Central memory CD4-positive, alpha-beta T cell (primary cell): ENCODE measurements at regions not wholly inside any gene's neighbourhood (a gene's known extent, or its start where the extent isn't known, plus 50 kb on each side); places are given as distances from the start of the nearest gene placed in this dataset.
"Not testable (repeated sequence)": the region's sequence is repeated elsewhere in the genome, so short reads cannot be mapped to it uniquely, and the experiment has no call there.

ENCODE experiments used
- DNase-seq: peaks from one replicate; pipeline ENCODE4 v3.0.0; 2022

DNA sequence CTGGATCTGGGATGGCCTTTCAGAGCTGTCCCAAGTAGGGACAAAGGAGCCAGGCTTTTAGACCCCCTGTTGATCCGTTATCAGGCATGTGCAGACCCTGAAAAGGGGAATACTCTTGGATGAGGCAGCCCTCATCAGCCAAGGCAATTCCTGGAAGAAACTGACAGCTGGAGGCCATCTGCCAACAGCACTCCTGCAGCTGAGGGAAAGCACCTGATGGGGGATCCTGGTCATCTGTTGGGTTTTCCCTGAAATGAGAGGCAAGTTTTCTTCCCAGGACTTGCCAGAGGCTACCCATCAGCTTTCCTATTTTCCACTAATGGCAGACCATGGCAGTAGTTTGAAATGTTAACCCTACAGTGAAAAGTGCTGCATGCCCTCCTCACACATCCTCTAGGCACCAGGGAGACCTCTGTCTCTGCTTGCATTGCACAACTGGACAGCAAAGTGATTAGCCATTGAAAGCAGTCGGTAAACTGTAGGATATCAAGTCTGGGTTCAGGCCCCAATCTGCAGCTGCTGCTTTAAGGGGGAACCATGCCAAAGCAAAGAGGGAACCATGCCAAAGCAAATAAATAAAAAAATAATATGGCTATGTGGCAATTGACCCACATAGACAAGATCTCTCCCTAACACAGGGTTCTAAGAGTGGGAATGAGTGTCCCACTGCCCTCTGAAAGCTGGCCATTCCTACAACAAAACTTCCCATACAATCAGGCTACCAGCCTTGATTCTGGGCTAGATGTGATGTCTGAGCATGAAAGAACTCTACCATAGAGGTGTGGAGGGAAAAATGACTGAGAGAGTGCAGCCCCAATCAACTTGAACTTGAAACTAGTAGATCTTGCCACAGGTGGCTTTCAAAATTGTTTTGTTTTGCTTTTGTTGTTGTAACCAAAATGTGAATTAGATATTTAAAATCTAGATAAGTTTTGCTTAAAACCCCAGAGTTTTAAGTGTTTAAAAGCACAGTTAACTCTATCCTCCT lies 232.0 kb upstream of the STT3B start:
- no peak for DNase-seq

DNA sequence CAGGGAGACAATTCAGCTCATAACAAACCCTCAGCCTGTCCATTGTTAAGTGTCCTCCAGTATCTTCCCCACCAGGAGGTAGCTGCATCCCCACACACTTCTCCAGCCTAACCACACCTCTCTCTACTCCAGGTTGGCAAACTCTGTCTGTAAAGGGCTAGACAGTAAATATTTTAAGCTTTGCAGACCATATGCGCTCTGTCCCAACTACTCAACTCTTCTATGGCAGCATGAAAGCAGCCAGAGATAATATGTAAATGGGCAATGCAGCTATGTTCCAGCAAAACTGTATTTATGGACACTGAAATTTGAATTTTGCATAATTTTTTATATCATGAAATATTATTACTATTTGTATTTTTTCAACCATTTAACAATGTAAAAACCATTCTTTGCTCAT lies 230.4 kb upstream of the STT3B start:
- DNase-seq = no peak

DNA sequence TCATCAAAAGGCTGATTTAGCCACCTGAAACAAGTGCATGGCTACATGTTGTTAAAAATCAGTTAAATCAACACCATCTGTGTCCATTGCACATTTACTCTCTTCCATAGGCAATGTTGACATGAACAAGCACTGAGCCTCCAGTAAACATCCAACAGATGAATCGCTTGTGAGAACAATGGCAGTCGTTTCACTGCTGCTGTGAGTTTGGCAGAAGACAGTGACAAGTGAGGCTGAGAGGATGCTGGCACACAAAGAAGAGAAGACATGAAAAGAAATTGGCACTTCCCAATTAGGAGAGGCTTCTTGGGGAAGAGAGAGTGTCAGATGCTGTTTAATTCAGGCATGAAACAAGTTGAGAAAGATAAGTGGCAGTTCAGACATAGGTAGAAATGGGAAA lies 227.4 kb upstream of the STT3B start:
- DNase-seq = no peak

DNA sequence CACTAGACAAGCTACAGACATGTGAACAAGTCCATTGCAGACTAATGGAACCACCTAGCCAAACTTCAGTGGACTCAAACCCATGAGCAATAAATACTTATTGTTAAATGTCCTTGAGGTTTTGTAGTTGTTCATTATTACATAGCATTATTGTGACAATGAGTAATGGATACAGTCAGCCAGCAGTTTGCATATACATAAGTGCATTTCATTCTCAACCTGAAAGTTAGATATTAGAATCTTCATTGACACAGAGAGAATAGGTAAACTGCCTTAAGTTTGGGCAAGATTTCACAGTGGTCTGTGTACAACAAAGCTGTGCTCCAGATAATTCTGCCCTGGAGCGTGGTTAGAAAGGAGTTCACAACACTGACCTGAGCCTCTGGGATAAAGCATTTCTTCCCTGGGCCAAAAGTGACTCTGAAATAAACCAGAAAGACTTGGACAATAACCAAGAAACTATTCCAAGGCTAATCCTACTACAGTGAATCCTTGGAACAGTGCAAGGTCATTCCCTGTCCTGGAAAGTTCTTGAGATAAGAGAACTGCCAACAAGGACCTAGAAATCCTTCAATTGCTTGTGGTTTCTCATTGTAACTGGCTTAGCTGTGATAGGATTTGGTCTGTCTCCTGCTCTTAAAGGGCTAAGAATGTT lies 225.5 kb upstream of the STT3B start:
- no peak for DNase-seq

DNA sequence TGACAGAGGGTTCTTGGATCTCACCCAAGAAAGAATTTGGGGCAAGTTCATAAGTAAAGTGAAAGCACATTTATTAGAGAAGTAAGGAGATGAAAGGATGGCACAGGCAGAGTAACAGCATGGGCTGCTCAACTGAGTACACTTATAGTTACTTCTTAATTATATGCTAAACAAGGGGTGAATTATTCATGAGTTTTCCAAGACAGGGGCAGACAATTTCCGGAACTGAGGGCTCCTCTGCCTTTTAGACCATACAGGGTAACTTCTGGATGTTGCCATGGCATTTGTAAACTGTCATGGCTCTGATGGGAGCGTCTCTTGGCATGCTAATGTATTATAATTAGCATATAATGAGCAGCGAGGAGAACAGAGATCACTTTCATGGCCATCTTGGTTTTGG lies 221.2 kb upstream of the STT3B start:
- DNase-seq = no peak

DNA sequence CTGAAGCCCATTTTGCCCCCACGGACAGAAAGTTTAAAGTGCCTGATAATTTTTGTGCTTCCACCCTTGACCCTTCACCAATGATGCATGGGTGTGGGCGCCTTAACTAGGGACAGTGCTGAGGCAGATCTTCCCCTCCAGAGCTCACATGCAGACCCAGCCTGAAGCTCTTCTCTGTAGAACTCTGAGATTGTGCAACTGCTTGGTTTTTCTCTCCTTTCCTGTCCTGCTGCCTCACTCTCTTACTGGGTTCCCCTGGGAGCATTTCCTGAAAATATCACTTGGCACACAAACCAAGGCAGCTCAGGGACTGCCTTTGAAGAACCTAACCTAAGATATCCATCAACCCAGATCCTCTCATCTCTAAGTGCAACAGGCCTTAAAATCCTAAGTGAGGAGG lies 220.3 kb upstream of the STT3B start:
- no peak for DNase-seq

DNA sequence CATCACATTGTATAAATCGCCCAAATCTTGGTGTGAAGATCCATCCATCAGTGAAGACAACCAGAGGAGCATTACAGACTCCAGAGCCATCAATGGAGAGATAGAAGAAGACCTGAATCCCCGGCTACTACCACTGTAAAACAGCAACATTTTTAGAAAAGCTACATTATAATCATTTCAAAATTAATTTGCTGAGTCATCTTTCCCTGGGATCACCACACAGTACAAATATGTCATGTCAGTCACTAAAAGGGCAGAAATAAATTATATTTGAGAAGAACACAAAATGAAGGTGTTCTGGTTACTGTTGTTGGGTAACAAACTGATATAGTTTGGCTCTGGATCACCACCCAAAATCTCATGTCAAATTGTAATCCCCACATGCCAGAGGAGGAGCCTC lies 218.5 kb upstream of the STT3B start:
- DNase-seq = no peak

DNA sequence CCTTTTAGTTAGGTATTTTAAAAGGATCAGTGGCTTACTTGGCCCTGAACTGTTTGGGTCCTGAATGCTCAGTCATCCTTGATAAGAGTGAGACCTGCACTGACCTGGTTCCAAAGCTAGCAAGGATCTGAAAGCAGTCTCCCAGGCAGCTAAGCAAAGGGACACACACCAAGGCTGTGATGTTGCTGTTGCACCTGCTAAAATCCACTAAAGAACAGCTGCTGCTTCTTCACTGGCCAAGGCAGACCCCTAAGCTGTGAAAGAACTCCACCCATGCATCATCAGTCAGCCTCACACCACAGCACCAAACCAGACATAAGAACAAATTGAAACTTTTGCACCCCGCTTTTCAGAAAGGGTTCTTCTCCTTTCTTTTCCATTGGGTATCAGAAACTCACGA lies 213.4 kb upstream of the STT3B start:
- DNase-seq = no peak

DNA sequence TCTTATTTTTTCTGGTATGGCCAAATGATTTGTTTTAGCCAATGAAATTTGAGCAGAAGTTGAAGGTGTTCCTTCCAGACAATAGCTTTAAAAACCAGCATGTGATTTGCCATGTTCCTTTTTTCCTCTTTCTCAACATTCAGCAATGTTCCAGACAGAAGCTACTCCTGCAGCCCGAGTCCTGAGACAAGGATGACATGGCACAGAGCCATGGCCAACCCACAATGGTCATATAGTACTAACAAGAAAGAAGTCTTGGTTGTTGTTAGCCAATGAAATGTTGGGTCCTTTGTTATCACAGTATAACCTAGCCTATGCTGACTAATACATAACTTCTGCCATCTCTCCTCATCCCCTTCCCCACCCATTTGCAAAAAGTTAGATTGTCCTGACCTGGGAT lies 211.1 kb upstream of the STT3B start:
- no peak for DNase-seq

DNA sequence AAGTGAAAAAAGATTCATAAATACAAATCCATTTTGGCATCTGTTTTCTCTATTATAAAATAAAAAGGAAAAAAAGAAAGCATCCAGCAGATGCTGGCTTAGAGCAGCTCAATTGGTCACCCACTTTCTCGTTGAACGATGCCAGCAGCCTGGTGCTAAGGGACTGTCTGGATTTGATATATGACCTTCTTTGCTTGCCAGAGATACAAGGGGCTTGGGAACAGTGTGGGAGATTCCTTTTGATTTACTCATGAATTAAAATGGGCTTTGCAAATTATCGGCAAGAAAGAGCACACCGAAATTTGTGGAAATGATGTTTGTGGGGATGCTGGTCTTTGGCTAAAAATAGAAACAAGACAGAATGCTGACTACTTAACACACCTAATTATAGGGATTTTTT lies 210.3 kb upstream of the STT3B start:
- DNase-seq = no peak

DNA sequence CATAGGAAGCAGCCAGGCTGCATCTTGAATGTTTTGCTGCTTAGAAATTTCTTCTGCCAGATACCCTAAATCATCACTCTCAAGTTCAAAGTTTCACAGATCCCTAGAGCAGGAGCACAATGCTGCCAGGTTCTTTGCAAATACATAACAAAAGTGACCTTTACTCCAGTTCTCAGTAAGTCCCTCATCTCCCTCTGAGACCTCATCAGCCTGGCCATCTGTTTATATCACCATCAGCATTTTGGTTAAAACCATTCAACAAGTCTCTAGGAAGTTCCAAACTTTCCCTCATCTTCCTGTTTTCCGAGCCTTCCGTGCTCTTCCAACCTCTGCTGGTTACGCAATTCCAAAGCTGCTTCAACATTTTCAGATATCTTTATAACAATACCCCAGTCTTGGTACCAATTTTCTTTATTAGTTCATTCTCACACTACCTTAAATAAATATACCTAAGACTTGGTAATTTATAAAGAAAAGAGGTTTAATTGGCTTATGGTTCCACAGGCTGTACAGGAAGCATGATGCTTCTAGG lies 204.8 kb upstream of the STT3B start:
- not testable (repeated sequence) for DNase-seq

DNA sequence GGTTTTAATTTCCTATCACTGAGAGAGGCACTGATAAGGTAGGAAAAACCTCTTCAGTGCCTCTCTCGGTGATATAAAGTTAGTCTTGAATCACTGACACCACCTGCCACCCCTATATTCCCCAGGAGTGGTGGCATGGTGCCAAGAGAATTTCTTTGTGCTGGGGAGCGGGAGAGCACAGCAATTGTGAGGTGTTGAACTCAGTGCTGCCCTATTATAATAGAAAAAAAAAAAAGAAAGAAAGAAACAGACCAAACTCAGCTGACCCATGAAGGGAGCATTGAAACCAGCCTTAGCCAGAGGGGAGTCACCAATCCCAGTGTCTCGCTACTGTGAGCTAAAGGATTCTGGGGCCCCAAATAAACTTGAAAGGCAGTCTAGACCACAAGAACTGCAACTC lies 201.4 kb upstream of the STT3B start:
- DNase-seq = no peak

DNA sequence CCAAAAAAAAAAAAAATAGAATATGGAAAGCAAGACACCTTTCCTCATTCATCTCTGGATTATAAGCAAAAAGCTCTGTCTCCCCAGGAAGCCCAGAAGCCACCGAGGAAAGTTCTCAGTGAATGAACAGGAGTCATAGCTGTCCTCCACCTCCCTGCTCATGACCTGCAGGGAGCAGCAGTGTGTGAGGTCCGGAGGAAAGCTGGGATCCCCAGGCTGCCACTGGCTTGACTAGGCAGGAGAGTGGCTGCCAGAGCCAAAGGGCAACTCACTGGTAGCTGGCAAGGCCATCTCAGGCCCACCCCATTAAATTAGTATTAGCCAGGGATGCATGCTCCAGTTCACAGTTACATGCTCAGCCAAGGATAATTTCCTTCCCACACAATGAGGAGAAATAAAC lies 191.6 kb upstream of the STT3B start:
- no peak for DNase-seq

DNA sequence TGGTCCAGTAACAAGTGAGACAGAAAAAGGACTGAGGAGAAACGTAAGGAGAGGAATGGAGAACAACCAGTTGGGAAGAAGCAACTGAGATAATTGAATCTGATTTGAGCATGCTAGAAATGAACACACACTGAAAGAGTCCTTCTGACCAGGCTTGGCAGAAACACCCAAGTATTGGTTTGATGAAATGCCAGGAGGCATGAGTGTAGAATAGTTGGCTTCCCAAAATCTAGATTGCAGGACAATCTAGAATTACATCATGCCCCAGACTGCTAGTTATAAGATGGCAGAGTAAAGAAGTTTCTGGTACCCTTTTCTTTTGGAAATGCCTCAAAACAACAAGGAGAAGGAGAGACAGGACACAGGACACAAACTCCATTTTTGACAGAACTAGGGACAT lies 189.7 kb upstream of the STT3B start:
- no peak for DNase-seq

DNA sequence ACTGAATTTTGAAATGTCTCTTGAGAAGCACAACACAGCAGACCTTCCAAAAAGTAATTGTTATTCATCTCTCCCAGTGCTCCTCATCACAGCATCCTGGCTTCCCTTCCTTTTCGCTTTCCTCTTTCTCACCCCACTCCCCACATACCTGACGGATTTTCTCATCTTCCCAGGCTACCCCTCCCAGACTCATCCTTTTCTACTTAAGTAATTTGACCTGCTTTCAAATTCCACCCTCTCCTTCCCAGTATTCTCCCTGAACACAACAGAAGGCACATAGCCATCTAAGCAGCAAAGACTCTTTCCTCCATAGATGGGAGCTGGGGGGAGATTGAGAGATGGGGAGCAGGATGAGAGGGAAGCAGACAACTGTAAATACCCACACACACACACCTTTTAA lies 187.1 kb upstream of the STT3B start:
- no peak for DNase-seq

DNA sequence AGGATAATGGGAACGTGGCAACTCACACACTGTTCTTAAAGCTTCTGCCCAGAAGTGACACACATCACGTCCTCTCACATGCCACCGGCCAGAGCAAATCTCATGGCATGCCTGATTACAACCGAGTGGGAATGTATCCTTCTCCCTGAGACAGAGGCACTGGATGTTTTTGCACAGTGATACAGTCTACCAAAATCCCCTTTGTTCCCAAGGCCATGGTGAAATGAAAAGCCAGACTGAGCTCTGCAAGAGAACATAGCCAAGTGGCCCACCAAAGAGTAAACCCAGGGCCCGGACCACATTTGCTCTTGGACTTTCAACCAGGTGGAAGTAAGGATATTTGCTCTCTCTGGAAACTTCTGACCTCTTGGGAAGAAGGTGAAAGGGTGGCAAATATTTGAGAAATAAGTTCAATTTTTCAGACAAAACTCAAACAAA lies 186.2 kb upstream of the STT3B start:
- DNase-seq = no peak

DNA sequence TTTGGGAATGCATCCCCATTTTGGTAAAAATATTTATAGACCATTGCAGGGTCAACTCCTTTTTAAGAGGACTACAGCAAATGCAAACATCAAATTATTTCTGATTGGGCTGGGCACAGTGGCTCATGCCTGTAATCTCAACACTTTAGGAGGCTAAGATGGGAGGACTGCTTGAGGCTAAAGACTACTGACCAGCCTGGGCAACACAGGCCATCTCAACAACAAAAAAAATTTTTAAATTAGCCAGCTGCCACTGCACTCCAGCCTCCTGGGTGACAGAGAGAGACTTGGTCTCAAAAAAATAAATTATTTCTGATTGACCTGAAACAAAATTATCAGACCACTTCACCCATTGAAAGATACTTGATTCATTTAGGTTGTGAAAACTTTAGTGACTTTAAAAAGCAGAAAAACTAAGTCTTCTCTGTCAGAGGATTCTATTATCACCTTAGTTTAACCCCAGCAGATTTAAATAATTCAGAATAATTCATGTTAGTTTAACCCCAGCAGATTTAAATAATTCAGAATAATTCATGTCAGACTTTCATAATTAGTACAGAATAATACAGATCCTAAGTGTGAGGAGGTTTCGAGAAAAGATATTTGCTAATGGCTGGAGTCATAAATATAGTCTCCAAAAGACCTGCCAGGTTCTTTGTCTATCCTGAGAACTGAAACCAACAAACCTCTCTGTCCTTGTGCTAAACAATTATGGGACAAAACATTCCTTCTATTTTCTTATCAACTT lies 183.6 kb upstream of the STT3B start:
- DNase-seq = no peak

DNA sequence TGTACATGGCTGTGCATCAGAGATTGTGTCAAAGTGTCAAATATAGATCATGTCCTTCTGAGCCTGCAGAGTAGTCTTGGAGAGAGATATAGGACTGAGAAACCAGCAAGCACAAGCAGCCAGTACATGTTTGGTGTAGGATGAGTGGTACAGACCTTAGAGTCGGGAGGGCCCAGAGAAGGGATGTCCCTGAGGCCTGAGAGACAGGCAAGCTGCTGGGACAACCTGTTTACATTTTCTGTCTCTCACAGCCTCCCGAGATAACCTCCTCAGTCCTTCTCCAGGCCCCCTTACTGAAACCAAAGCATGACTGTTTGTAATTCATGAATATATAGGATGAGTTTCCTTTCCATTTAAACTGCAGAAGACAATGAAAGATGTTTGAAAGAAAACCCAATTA lies 182.4 kb upstream of the STT3B start:
- no peak for DNase-seq

DNA sequence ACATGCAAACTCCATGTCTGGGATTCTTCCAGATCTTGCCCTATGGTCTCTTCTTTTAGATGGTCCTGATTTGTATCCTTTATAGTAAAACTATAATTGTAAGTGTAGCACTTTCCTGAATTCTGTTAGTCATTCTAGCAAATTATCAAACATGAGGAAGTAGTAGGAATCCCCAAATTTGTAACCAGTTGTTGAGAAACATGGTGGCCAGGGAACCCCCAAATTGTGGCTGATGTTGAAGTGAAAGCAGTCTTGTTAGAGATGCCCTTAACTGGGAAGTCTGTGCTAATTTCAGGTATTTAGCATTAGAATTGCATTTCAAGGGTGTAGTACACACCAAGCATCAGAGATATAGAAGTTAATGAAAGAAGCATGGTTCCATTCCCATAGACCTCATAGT lies 180.4 kb upstream of the STT3B start:
- no peak for DNase-seq

DNA sequence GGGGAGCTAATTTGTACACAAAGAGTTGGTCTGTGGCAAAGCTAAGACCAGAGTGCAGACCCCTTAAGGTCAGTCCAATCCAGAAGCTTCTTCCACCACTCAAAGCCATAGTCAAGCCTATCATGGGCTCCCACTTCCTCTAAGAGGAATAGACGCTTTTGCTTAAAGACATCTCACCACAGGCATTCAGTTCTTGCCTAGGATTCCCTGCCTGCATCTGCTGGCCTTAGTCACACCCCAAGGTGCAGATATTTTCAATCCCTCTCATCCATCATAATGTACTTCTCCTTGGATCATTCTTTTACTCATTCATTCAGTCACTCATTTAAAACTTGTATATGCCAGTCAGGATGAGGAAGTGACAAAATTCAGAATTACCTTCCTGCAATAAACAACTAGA lies 179.6 kb upstream of the STT3B start:
- DNase-seq = no peak

DNA sequence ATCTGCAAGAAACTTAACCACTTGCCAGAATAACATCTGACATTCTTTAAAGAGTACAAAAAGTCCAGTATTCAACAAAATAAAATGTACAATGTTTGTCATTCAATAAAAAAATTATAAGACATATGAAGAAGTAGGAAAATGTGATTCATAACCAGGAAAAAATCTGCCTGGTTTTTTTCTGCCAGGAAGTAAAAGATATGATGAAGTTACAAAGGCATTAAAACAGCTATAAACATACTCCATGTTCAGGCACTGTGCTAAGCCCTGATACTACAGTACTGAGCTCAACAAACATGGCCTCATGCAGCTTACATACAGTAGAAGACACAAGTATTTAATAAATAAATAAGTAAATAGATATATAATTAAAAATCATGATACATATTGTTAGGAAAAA lies 178.4 kb upstream of the STT3B start:
- no peak for DNase-seq

DNA sequence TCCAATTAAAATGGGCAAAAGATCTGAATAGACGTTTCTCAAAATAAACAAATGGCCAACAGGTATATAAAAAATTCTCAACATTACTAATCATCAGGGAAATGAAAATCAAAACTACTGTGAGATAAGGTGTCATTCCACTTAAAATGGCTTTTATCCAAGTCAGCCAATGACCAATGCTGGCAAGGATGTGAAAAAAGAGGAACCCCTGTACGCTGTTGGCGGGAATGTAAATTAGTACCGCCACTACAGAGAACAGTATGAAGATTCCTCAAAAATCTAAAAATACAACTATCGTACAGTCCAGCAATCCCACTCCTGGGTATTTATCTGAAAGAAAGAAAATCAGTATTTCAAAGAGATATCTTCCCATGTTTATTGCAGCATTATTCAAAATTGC lies 176.9 kb upstream of the STT3B start:
- no peak for DNase-seq

DNA sequence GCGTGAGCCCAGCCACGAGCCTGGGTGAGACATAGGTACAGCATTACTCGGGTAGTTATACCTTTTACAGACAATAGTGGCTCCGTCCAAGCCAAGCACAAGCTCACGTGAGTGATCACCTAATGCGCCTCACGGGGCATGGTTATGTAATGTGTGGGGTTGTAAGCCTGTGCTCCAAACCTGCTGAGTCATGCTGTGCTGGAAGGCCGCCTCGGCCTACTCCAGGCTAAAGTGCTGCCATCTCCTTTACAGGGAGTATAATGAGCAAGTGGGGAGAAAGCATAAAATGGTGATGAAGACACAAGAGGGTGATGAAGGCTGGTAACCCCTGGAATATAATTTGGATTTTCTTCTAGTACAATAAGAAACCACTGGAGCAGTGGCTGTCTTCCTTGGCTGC lies 175.8 kb upstream of the STT3B start:
- no peak for DNase-seq
